ENCODE measurements at regions not wholly inside any gene's neighbourhood (a gene's known extent, or its start where the extent isn't known, plus 50 kb on each side); places are given as distances from the start of the nearest gene placed in this dataset.

GRCh38 chr21:17976139-17976538, 157.0 kb upstream of the C21orf91 start:
- TF ChIP-seq ZNF112 (tag by site-specific recombination; IDR thresholded peaks at IDR 0.05) (no peak), CTCF (tag by site-specific recombination; IDR thresholded peaks at IDR 0.05) (no peak), ZSCAN18 (tag by site-specific recombination; IDR thresholded peaks at IDR 0.05) (no peak), ZNF521 (tag by site-specific recombination; IDR thresholded peaks at IDR 0.05) (no peak), ZBTB11 (tag by site-specific recombination; conservative IDR thresholded peaks at IDR 0.05; ENCODE audit: low read depth) (no peak), ZBTB1 (tag by site-specific recombination; IDR thresholded peaks at IDR 0.05) (no peak), SETDB1 (IDR thresholded peaks at IDR 0.05; ENCODE audit: insufficient read length, low read length) (no peak), KLF9 (tag by site-specific recombination; IDR thresholded peaks at IDR 0.05; ENCODE audit: low read depth) (no peak), TRIM28 (IDR thresholded peaks at IDR 0.05; ENCODE audit: borderline replicate concordance, low read length) (no peak), ZNF274 (IDR thresholded peaks at IDR 0.05; ENCODE audit: low read length) (no peak), ZNF274 (tag by site-specific recombination; IDR thresholded peaks at IDR 0.05; ENCODE audit: borderline replicate concordance) (no peak)
